G401.6 (cell line): ENCODE measurements at regions not wholly inside any gene's neighbourhood (a gene's known extent, or its start where the extent isn't known, plus 50 kb on each side); places are given as distances from the start of the nearest gene placed in this dataset.

Source experiments
- FAIRE-seq: peaks from 2 replicates; lab custom pipeline; 2012; peaks lifted over from hg19 to GRCh38; lab: Jason Lieb, UNC

- FAIRE-seq: no peak
Observed at GRCh38 chr4:82076809-82077208, 297.0 kb downstream of the HNRNPD start.

- no peak for FAIRE-seq
Observed at GRCh38 chr4:82076359-82076758, 297.4 kb downstream of the HNRNPD start.

- FAIRE-seq: no peak
Observed at GRCh38 chr4:82071951-82072350, 301.8 kb downstream of the HNRNPD start.

GRCh38 chr4:82069883-82070638 is 303.7 kb downstream of the HNRNPD start:
- FAIRE-seq: no peak

GRCh38 chr4:82063017-82063416 is 310.8 kb downstream of the HNRNPD start:
- FAIRE-seq: no peak

- FAIRE-seq: no peak
Observed at GRCh38 chr4:82057990-82058544, 315.7 kb downstream of the HNRNPD start.

- no peak for FAIRE-seq
Observed at GRCh38 chr4:82055156-82055555, 318.6 kb downstream of the HNRNPD start.

GRCh38 chr4:82053396-82053795 is 320.4 kb downstream of the HNRNPD start:
- no peak for FAIRE-seq

- no peak for FAIRE-seq
Observed at GRCh38 chr4:82050796-82051195, 323.0 kb downstream of the HNRNPD start.

- FAIRE-seq: no peak
Observed at GRCh38 chr4:82049294-82049693, 324.5 kb downstream of the HNRNPD start.

GRCh38 chr4:82047731-82048130 is 326.1 kb downstream of the HNRNPD start:
- no peak for FAIRE-seq

GRCh38 chr4:82046796-82047195 is 327.0 kb downstream of the HNRNPD start:
- FAIRE-seq: no peak

- no peak for FAIRE-seq
Observed at GRCh38 chr4:82045267-82045666, 328.5 kb downstream of the HNRNPD start.

GRCh38 chr4:82044141-82044993 is 329.4 kb downstream of the HNRNPD start:
- FAIRE-seq: no peak

GRCh38 chr4:82043809-82044137 is 330.0 kb downstream of the HNRNPD start:
- FAIRE-seq: no peak

- FAIRE-seq: no peak
Observed at GRCh38 chr4:82043081-82043808, 330.5 kb downstream of the HNRNPD start.

GRCh38 chr4:82042042-82042441 is 331.7 kb downstream of the HNRNPD start:
- no peak for FAIRE-seq

- no peak for FAIRE-seq
Observed at GRCh38 chr4:82038936-82039335, 334.9 kb downstream of the HNRNPD start.

- FAIRE-seq: no peak
Observed at GRCh38 chr4:82036181-82036580, 337.6 kb downstream of the HNRNPD start.

GRCh38 chr4:82034878-82035277 is 338.9 kb downstream of the HNRNPD start:
- FAIRE-seq: no peak

GRCh38 chr4:82033862-82034261 is 339.9 kb downstream of the HNRNPD start:
- no peak for FAIRE-seq

GRCh38 chr4:82031376-82031927 is 342.3 kb downstream of the HNRNPD start:
- no peak for FAIRE-seq
